GM19324 (cell line): ENCODE measurements at regions not wholly inside any gene's neighbourhood (a gene's known extent, or its start where the extent isn't known, plus 50 kb on each side); places are given as distances from the start of the nearest gene placed in this dataset.
A peak's percentile ranks its signal among the peaks of the same experiment; 100 is the strongest.
"Not testable (repeated sequence)": the region's sequence is repeated elsewhere in the genome, so short reads cannot be mapped to it uniquely, and the experiment has no call there.

Source experiments
- ATAC-seq: cut with Tn5 transposase; IDR thresholded peaks from one replicate; pipeline ENCODE4 v1.9.1; 2021; ENCODE audit warnings: mild to moderate bottlenecking, moderate library complexity; ENCODE audit not compliant: unreplicated experiment, low FRiP score

- no peak for ATAC-seq
These were observed 896.3 kb downstream of the TSN start for GRCh38 chr2:122651780-122652179.

GRCh38 chr2:122652670-122653069, 897.2 kb downstream of the TSN start:
- ATAC-seq = no peak

- ATAC-seq = no peak
These were observed 901.0 kb downstream of the TSN start for GRCh38 chr2:122656403-122656802.

- ATAC-seq = no peak
These were observed 905.6 kb downstream of the TSN start for GRCh38 chr2:122660786-122661634.

GRCh38 chr2:122663620-122664019, 908.2 kb downstream of the TSN start:
- no peak for ATAC-seq

- no peak for ATAC-seq
These were observed 914.2 kb downstream of the TSN start for GRCh38 chr2:122669627-122670026.

GRCh38 chr2:122670897-122671296, 915.4 kb downstream of the TSN start:
- ATAC-seq = no peak

- ATAC-seq = peak; percentile 55
These were observed 925.2 kb downstream of the TSN start for GRCh38 chr2:122680662-122681061.

GRCh38 chr2:122681626-122682025, 926.2 kb downstream of the TSN start:
- no peak for ATAC-seq

GRCh38 chr2:122682356-122682755, 926.9 kb downstream of the TSN start:
- ATAC-seq = no peak

GRCh38 chr2:122683018-122683417, 927.6 kb downstream of the TSN start:
- ATAC-seq = no peak

- no peak for ATAC-seq
These were observed 937.1 kb downstream of the TSN start for GRCh38 chr2:122692400-122693083.

GRCh38 chr2:122697415-122697814, 942.0 kb downstream of the TSN start:
- no peak for ATAC-seq

GRCh38 chr2:122703676-122704075, 948.2 kb downstream of the TSN start:
- ATAC-seq = no peak

GRCh38 chr2:122704109-122704563, 948.7 kb downstream of the TSN start:
- no peak for ATAC-seq

- no peak for ATAC-seq
These were observed 950.3 kb downstream of the TSN start for GRCh38 chr2:122705746-122706145.

GRCh38 chr2:122706757-122707223, 951.3 kb downstream of the TSN start:
- ATAC-seq = no peak

- ATAC-seq = peak; percentile 62
These were observed 951.9 kb downstream of the TSN start for GRCh38 chr2:122707224-122707824.

GRCh38 chr2:122710049-122710448, 954.6 kb downstream of the TSN start:
- ATAC-seq = no peak

GRCh38 chr2:122713800-122714199, 958.3 kb downstream of the TSN start:
- ATAC-seq = no peak

GRCh38 chr2:122720822-122721221, 965.4 kb downstream of the TSN start:
- not testable (repeated sequence) for ATAC-seq
